ENCODE measurements at regions not wholly inside any gene's neighbourhood (a gene's known extent, or its start where the extent isn't known, plus 50 kb on each side); places are given as distances from the start of the nearest gene placed in this dataset.

DNA sequence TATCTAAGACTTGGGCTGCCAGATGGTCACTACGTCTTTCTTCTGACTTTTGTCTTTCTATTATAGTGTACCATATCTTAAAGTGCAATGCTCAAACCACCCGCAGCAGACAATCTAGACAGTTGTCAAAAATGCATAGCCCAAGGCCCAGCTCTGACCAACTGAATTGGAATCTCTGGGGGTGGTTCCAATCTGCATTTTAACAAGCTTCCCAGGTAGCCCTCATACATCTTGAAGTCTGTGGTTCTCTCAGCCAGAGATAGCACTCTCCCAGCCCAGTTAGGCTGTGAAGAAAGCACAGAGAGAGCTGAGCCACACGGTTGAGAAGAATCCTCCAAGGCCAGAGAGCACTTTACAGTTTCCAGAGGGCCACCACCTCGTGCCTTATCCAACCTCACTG is 128.2 kb upstream of the HAND1 start:
- TF ChIP-seq CTCF (IDR thresholded peaks at IDR 0.05; ENCODE audit: low read length) (no peak), EZH2phosphoT487 (IDR thresholded peaks at IDR 0.05; ENCODE audit: low read length) (no peak)

Data from MM.1S (cell line).